SHP77 treated with DMSO at 0.1 percent for 48 hours (cell line): ENCODE measurements at regions not wholly inside any gene's neighbourhood (a gene's known extent, or its start where the extent isn't known, plus 50 kb on each side); places are given as distances from the start of the nearest gene placed in this dataset.

Experiments
- DNase-seq: peaks from one replicate; lab custom pipeline; 2025; lab: John Stamatoyannopoulos, UW

GRCh38 chr20:23167431-23167830, 81.3 kb upstream of the CD93 start:
- no peak for DNase-seq

- DNase-seq, result no peak
Observed at GRCh38 chr20:23166563-23166962, 80.4 kb upstream of the CD93 start.

- DNase-seq, result no peak
Observed at GRCh38 chr20:23165964-23166363, 79.8 kb upstream of the CD93 start.

- DNase-seq, result no peak
Observed at GRCh38 chr20:23165307-23165750, 79.2 kb upstream of the CD93 start.

GRCh38 chr20:23164176-23164601, 78.1 kb upstream of the CD93 start:
- DNase-seq, result no peak

- no peak for DNase-seq
Observed at GRCh38 chr20:23163562-23163961, 77.4 kb upstream of the CD93 start.

- no peak for DNase-seq
Observed at GRCh38 chr20:23162887-23163286, 76.8 kb upstream of the CD93 start.

- DNase-seq, result peak; percentile 99
Observed at GRCh38 chr20:23161968-23162696, 76.0 kb upstream of the CD93 start.

- DNase-seq, result no peak
Observed at GRCh38 chr20:23161244-23161891, 75.2 kb upstream of the CD93 start.

- no peak for DNase-seq
Observed at GRCh38 chr20:23160536-23161243, 74.6 kb upstream of the CD93 start.

- DNase-seq, result no peak
Observed at GRCh38 chr20:23159947-23160318, 73.8 kb upstream of the CD93 start.

- DNase-seq, result peak; percentile 43
Observed at GRCh38 chr20:23159256-23159946, 73.3 kb upstream of the CD93 start.

GRCh38 chr20:23157734-23158133, 71.6 kb upstream of the CD93 start:
- DNase-seq, result no peak

- DNase-seq, result no peak
Observed at GRCh38 chr20:23156842-23157423, 70.8 kb upstream of the CD93 start.

- no peak for DNase-seq
Observed at GRCh38 chr20:23156170-23156841, 70.2 kb upstream of the CD93 start.

- DNase-seq, result peak; percentile 32
Observed at GRCh38 chr20:23155141-23155590, 69.0 kb upstream of the CD93 start.

GRCh38 chr20:23153696-23154341, 67.7 kb upstream of the CD93 start:
- DNase-seq, result no peak

- DNase-seq, result no peak
Observed at GRCh38 chr20:23152902-23153301, 66.8 kb upstream of the CD93 start.

GRCh38 chr20:23152308-23152892, 66.3 kb upstream of the CD93 start:
- DNase-seq, result peak; percentile 98

GRCh38 chr20:23151885-23152284, 65.8 kb upstream of the CD93 start:
- no peak for DNase-seq
